ENCODE measurements at regions not wholly inside any gene's neighbourhood (a gene's known extent, or its start where the extent isn't known, plus 50 kb on each side); places are given as distances from the start of the nearest gene placed in this dataset.

DNA sequence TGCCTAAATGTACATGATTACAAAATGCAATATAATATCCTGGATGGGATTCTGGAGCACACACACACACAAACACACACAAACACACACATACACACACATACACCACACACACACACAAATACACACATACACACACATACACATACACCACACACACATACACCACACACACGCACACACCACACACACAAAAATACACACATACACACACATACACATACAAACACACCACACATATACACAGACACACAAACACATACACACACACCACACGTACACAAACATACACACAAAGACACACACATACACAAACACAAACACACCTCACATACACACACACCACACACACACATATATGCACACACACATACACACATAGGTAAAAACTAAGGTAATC is 134.6 kb upstream of the SYNDIG1 start:
- DNase-seq: no peak

DNA sequence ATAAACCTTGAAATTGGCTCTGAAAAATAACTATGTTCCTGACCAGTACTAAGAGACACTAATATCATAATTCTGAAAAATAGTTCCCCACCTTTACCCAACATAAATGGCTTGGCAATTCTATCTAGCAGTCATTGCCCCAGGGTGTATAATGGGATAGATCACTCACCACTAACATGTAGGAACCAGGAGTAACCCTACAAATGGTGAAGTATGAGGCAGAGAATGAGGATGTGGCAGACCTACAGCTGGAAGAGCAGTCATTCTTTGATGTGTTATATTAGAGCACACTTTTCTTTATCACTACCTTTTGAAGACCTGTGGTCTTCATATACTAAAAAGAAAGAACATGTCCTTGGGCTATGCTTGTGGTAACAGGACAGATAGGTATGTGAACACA is 136.5 kb upstream of the SYNDIG1 start:
- no peak for DNase-seq

- DNase-seq: no peak
Measured at GRCh38 chr20:24331939-24332338, 137.5 kb upstream of the SYNDIG1 start.

DNA sequence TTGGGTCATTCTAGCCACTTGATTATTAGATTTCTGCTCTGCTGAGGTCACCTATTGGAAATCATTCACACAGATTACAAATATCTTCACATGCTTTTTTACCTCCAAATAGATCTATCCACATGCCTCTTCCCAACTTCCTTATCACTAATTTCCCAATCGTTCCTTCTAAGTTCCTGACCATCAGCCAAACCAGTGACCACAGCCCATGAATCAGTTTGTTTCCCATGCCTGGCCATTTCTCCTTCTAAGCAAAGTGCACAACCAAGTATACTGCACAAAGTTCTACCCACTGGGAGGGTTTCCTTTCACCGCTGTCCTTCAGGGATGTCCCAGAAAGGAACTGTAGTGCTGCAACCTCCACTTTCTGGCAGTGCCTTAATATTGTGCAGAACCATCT is 140.5 kb upstream of the SYNDIG1 start:
- DNase-seq: no peak

DNA sequence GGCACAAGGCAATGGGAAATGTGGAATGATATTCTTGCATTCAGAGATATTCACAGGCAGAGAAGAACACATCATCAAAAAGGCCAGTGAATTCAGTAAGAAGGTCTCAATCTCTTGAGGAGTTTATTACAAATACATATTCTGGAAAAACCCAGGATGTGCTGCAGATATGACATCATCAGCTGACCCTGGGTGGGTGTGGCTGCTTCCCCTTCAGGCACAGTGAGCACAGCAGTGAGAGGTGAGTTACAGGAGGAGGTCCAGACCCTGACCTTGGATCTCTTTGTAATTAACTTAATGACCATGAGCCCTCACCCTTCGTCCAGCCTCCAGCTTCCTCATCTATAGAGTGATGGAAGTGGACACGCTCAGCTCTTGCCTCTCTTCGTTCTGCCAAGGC is 147.5 kb upstream of the SYNDIG1 start:
- no peak for DNase-seq

DNA sequence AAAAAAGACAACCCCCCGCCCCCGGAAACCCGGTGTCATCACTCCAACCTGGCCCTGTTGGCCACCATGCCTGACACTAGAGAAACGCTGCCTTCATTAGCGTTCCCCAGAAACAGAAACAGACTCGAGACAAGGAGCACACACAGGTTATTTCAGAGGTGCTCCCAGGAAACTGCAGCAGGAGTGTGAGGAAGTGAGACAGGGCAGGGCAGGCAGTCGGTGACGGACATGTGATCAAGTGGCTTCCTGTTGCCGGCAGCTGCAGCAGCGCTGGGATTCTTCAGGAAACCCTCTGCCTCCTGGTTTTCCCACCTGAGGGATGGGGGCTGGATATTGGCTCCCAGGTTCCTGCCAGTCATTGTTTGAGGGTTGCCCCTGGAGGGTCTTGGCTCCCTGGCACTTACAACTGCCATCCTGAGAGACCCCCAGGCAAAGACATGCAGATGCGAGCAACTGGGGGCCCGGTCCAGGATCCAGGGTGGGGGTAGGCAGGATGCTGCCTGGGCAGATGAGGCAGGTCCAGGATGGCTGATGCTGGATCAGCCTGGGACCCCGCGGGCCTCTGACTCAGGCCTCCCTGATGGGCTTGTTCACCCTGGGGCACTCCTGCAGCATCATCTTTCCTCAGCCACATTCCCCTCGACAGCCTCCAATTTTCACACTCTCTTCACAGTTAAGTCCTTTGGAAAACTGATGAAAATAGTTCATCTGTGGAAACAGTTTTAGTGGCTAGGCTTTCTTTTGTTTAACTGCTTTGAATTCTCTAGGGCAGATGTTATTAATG is 150.7 kb upstream of the SYNDIG1 start:
- DNase-seq: no peak

DNA sequence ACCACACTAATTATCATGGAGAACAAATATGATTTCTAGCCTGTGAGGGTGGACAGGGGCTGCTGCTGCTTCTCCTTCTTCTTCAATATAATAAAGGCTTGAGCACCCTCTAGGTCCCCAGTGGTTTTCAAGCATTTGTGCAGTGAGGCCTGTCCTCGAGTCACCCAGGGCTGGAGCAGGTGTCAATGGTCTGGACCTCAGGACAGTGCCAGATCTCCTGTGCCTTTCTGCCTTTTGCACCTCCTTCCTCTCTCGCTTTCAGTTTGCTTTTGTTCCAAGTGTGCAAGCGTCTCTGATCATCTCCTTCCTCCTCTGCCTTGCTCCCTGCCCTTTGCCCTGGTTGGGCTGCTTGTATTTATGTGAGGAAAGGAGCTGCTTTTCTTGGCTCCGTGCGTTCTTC is 152.2 kb upstream of the SYNDIG1 start:
- no peak for DNase-seq

- DNase-seq: no peak
Measured at GRCh38 chr20:24316731-24317130, 152.7 kb upstream of the SYNDIG1 start.

DNA sequence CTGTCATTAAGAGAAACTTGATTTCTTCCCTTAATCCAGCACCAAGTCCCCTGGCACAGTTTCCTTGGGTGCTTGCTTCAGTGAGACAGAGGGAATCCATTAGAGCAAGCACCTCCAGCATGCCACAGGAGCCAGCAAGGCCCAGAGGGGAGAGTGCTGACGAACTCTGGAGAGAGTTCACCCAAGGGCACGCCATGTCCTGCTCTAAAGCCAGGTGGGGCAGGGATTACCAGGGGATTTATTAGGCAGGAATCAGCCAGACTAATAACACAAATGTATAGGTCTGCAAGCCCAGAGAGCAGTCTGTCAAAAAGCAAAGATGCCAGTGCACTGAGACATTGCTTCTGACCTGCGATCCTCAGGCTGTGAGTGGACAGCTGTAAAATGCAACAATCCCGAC is 155.4 kb upstream of the SYNDIG1 start:
- no peak for DNase-seq

- no peak for DNase-seq
Measured at GRCh38 chr20:24309596-24309995, 159.8 kb upstream of the SYNDIG1 start.

DNA sequence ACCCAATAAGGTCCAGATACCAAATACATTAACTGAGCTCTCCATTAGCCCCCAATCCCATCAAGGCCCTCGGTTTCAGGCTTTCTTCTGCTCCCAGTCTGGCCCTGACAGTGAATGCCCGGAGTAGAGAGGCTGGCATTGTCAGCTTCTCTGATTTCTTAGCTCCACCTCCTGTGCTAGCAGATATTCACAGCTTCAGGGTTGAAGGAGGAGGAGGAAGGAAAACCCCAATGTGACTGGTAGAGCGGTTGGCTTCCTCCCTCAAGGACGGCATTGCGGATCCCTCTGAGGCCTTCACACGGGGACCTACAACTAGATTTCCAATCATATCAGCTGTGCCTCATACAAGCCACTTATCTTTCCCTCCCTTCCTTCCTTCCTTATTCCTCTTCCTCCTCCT is 164.1 kb upstream of the SYNDIG1 start:
- peak in 3 of 14 donors; percentile 7 to 14 (median 7) for DNase-seq

DNA sequence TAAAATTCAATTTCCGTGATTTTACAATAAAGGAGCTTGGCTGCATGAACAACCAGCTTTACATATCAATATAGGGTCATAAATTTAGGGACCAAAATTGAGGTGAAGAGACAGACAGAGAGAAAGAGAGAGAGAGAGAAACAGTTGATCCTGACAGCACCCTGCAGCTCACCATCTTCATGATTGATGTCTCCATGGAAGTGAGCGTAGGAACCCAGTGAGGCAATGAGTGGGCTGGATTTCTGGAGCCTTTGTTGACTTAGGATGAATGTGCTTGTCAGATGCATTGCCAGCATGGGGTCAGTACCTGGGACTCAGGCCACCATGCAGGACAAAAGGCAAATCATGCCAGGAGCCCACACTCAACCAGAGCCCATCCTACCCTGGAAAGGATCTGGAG is 165.1 kb upstream of the SYNDIG1 start:
- DNase-seq: no peak

DNA sequence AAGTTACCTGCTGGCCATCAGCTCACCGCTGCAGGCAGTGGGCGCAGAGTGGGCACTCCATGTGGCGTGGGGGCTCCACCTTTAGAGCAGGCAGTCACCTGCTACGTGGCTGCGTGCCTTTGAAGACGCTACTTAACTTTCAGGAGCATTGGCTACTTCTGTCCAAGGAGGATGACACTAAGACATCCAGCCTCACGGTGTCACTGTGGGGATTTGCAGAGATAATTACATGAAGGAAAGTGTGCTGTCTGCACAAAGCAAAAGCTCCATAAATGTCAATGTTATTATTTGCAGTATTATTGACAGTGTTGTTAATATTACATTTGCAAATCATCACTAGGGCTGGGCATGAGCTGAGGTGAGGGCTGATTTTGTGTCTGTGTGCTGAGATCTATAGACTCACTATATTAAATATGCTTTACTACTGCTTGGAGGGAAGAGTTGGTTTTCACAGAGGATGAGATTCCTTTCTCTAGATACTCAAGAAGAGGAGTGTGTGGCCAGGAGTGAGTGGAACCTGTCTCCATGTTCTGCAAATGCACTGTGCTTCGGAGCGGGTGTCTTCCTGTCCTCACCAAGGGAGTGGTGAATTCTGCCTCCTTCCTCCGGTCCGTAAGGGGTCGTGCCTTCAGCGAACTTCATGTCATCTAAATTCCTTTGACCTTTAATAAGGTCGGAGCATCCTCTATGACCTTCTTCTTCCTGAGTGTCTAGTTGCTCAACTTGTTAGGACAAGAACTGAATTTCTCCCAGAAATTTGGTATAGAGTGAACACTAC is 165.8 kb upstream of the SYNDIG1 start:
- peak in 7 of 14 donors; percentile 3 to 32 (median 12) for DNase-seq

DNA sequence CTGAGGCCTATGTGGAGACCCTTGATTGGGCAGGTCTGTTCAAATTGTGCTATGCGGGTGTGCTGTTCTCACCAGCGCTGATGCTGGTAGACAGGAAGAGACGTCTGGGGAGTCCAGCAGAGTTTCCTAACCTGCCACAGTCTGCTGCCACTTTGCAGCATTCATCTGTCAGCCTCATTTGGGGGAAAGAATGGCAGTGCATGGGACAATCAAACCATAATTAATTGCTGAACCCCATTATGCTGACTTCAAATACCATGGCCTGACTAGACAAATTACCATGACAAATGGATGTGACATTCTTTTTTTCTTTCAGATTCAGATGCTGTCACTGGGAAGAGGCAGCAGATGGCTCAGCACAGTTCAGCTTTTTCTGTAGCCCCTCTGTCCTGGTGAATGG is 171.4 kb upstream of the SYNDIG1 start:
- no peak for DNase-seq

GRCh38 chr20:24296477-24297261 is 172.8 kb upstream of the SYNDIG1 start:
- DNase-seq: no peak

DNA sequence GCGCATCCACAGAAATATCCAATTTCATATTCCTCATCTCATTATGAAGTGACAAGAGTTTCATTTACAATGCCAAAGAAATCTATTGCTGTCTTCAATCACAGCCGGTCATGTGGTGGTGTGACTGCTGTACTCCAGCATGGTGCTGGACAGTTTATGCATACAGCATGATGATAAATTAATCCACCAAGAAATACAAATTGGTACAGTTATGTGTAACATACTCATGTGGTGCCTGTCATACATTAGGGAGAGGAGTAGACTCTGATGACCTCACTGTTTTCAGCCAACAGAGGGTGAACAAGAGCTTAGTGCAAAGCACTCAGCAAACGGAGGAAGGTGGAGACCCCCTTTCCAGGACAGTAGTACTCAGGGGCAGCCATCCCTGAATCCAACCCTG is 178.4 kb upstream of the SYNDIG1 start:
- no peak for DNase-seq

DNA sequence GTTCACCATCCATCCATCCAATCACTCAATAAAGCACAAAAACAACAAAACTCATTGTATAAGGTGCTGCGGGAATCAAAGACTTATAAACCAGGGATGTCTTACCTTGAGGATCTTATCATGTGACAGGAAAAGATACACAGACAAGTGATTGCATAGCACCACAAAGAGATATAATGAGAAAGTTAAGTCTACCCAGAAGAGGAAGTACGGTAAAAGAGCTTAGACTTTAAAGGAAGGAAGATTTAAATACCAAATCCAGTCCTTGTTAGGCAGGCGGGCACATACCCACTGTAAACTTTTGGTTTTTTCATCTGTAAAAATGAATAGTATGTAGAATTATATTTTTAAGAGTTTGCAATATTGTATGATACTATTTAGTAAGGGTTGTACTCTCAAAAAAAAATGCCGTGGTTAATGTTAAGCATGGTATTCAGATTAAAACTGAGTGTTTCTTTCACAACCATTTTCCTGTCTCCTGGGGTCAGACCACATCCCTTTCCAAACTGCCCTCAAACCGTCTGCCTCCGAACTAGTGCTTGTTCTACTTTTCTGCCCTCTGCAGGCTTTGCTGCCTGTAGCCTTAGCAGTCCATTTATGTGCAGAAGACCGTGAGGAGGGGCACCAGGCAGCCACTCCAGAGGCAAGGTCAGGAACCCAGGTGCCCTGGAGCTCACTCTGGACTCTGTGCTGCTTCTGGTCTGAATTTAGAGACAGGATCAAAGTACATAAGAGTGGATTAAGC is 179.5 kb upstream of the SYNDIG1 start:
- peak in 2 of 14 donors; percentile 1 to 4 for DNase-seq

- no peak for DNase-seq
Measured at GRCh38 chr20:24283186-24283585, 186.2 kb upstream of the SYNDIG1 start.

DNA sequence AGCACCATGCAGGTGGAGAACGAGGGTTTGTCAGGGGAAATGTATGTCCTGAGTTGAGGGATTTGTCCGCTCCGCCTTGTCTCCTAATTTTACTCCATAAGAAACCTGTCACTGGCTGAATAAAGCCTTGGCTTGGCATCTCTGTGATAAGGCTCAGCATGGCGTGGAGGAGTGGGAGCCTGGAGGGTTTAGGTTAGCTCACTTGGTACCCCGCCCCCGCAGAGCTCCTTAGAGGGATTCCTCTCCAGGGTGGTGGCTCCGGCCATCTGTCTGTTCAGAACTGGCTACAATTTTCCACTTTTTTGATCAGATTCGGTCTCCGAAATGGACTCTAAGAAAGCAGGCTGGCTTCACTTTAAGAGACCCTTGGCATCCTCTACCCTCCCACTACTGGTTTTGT is 192.2 kb upstream of the SYNDIG1 start:
- DNase-seq: no peak

GRCh38 chr20:24275946-24276705 is 193.3 kb upstream of the SYNDIG1 start:
- no peak for DNase-seq

DNA sequence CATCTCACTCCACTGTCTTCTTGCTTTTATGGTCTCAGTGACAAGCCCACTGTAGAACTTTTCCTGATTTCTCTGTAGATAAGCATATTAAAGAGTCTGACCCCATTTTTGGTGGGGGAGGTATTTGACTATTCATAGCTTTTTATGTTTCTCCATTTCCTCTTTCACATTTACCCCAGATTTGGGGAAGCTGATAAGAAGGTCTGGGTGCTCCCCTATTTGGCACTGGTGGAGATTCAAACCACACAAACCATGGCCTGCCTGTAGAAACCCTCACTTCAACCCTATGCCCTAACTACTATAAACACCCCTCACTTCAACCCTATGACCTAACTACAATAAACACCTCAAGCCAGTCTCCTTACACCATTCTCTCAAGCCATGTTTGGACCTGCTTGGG is 196.2 kb upstream of the SYNDIG1 start:
- DNase-seq: no peak

DNA sequence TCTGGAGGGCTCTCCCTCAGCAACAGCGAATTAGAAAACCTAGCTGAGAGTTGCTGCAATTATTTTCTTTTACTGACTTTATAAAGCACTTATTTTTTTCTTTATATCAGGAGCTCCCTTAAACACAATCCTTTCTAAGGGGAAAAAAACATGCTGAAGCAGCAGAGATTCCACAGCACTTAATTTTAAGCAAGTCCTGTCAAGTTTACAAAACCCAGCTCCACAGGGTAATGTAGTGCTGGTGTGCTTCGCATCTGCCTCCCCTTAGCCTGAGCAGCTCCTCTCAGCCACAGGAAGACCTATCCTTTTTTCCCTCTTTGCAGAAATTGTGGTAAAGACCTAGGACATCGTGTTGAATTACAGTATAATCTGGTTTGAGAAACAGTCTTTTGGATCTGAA is 208.1 kb upstream of the SYNDIG1 start:
- DNase-seq: no peak
